GM19328 (cell line): ENCODE measurements at regions not wholly inside any gene's neighbourhood (a gene's known extent, or its start where the extent isn't known, plus 50 kb on each side); places are given as distances from the start of the nearest gene placed in this dataset.

Experiments
- ATAC-seq: cut with Tn5 transposase; IDR thresholded peaks from one replicate; pipeline ENCODE4 v1.9.1; 2021; ENCODE audit warnings: mild to moderate bottlenecking, moderate library complexity; ENCODE audit not compliant: unreplicated experiment

DNA sequence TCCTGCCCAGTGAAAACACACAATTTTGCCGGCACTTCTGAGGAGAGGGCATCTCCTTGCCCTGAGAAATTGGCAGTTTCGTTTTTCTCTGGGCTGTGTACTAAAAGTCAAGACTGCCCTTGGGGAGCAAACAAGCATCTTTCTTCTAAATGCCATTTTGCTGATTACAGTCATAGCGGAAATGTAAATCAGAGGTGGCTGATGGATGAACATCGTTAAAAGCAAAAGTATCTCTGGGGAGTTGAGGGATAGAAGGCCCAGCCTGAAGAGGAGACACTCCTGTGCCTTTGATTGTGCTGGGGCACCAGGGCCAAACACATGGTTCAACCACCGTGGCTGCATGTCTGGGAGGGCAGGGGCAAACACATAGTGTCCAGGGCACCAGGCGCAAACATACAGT is 49.8 kb downstream of the ABCC12 start:
- no peak for ATAC-seq

DNA sequence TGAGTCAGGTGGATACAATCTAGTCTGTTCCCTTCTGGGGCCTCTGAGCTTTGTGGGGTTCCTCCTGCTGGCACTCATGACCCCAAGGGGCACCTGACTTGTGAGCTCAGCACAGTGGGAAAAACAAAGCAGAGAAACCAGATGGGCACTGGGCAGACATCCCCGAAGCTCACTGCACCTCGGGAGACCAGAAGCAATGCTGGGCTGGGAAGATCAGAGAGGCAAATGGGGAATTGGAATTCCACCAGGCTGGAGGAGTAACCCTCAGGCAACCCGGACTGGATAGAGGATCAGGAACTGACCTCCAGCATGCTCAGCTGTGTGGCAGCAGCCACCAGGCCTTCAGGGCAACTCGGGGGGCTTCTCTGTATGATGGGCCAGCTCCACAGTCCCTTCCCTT is 50.3 kb downstream of the ABCC12 start:
- no peak for ATAC-seq

- no peak for ATAC-seq
Measured at GRCh38 chr16:48103591-48103990, 52.2 kb downstream of the ABCC12 start.

DNA sequence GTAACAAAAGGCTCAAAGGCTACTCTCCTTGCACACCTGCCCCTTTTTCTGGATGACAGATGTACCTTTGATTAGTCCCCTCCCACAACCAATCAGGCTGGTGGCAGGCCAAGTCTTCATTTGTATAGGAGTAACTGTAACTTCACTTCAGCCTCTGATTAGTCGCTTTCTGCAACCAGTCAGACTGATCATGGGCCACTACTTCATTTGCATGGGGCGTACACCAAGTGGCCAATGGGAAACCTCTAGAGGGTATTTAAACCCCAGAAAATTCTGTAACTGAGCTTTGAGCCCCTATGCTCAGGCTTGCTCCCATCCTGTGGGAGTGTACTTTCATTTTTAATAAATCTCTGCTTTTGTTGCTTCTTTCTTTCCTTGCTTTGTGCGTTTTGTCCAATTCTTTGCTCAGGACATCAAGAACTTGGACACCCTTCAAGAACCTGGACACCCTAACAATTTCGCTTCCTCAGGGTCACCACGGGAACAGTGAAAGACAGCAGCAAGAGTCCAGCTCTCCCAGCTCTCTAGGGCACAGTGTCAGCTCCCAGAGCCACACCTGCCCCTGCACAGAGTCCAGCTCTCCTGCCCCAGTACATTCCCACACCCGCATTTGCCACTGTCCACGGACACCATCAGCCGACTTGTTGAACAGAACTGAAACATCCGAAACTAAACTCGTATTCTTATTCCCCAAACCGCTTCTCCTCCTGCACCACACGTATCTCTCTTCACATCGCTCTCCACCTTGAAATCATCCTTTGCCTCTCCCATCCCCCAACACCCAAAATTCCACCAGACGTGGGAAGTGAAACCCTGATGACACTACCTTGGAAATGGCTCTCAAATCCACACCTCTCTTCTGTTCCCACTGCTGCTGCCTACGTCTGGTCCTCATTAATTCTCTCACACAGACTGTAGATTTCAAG is 53.4 kb downstream of the ABCC12 start:
- no peak for ATAC-seq

GRCh38 chr16:48101069-48101674 is 54.6 kb downstream of the ABCC12 start:
- peak; percentile 73 for ATAC-seq

- ATAC-seq, result no peak
Measured at GRCh38 chr16:48099455-48099854, 56.3 kb downstream of the ABCC12 start.

DNA sequence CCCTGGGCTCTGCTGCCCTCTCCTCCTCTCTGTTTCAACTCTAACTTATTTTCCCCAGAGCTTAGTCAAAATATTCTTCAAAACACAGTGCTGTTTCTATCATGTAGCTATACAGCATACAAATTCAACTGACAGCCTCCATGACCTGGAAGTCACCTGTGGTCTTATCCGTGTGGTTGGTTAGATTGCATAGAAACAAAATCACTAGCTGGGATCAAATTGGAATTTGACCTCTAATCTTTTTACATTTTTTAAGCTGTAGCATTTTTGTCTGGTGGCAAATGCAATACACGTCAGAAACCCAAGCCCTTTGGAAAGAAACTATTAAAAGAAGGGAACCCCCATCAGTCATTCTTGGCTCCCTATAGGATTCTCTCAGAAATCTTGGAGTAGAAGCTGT is 57.3 kb downstream of the ABCC12 start:
- no peak for ATAC-seq

DNA sequence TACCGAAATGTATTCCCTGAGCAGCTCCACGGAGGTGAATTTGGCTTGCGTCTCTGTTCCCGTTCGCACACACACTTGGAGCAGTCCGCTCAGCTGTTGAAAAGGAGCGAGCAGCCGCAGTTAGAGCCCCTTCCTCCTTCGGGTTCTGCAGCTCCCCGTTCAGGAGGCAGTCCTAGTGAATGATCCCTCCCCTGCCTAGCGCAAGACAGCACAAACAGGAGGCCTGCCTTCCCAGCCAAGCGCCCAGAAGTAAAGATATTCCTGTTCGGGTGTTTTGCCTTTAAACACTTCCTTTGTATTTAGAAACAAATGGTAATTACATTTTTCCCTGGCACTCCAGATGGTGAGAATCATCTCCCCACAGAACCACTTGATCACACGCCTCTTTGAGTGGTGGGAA is 64.7 kb downstream of the ABCC12 start:
- no peak for ATAC-seq

DNA sequence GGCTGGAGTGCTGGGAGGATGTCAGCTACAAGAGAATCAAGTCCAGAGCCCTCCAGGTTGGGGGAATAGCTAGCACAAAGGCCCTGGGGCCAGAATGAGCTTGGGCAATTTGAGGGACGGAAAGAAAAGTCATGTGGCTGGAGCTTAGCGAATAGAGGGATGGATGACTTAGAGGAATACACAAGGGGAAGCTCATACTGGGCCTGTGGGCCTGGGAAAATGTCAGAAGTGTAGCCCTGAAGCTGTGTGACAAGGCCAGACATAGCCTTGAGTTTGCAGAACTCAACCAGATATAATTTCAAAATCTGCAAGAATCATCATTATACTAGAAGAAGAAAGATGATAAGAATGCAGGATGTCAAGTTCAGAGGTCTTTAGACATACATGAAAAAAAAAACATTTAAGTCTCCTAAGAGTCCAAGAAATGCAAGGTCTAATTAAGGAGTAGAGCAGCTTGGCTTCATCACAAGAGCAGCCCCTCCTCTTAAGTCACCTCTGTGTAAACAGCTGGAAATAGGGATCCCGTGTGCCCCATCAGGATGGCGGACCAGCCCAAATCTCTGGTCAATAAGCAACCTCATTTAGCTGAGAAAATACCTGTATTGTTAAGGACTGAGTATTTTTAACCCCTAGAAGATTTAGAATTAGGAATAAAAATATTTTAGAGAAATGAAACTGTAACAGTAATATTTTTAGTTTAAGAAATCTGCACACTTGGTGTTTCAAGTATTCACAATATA is 66.6 kb downstream of the ABCC12 start:
- no peak for ATAC-seq

GRCh38 chr16:48087639-48088038 is 68.2 kb downstream of the ABCC12 start:
- ATAC-seq, result no peak

DNA sequence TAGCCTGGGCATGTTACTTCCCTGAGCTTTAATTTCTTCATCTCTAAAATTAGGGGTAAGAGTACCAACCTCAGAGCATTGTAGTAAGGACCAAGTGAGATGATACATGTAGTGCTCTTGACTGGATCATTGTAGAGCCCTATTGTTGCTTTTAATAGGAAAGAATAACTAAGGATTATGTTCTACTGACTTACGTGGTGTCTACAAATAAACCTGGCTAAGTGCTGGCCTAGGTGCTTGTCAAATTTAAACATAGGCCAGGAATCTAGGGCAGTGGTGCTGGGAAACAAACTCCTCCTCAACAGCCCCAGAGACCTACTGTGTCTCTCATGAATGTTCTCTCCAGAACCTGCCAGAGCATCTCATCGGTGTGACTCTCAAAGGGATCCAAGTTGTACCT is 69.4 kb downstream of the ABCC12 start:
- no peak for ATAC-seq

DNA sequence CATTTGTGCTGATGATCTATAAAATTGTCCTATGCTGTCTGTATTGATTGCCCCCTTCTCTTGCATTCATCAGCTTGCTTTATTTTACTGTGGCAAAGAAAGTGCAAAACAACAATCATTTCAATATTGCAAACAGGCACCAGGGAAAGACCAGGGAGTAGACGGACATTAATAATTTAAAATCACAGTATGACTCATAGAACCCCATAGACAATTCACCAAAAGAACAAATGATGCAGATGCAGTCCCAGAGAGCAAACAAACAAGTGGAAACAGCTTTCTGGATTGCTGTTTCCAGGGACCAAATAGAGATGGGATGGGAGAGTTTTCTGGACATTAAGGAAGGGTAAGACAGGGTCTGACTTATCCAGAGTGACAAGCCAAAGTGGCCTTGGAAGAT is 70.1 kb downstream of the ABCC12 start:
- no peak for ATAC-seq

- no peak for ATAC-seq
Measured at GRCh38 chr16:48084826-48085225, 71.0 kb downstream of the ABCC12 start.

GRCh38 chr16:48082516-48082915 is 73.3 kb downstream of the ABCC12 start:
- ATAC-seq, result no peak

- no peak for ATAC-seq
Measured at GRCh38 chr16:48081656-48082055, 74.1 kb downstream of the ABCC12 start.

- no peak for ATAC-seq
Measured at GRCh38 chr16:48076455-48077012, 79.3 kb downstream of the ABCC12 start.

- ATAC-seq, result no peak
Measured at GRCh38 chr16:48075398-48075797, 80.4 kb downstream of the ABCC12 start.

DNA sequence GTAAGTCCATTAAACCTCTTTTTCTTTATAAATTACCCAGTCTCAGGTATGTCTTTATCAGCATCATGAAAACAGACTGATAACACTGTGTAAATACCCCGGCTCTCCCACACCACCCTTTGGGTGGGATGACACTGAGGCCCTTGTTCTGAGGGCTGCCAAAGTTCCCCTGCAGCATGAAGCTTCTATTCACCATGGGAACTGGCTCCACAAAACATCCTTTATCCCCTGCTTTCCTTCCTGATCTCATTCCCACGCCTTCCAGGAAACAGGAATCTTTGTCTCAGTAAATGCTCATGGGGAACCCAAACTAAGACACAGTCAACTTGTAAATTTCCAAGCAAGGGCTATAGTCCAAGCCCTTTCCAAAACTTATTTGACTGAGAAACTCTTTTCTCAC is 88.4 kb downstream of the ABCC12 start:
- no peak for ATAC-seq

GRCh38 chr16:48064971-48065370 is 90.8 kb downstream of the ABCC12 start:
- no peak for ATAC-seq

GRCh38 chr16:48062681-48063080 is 93.1 kb downstream of the ABCC12 start:
- ATAC-seq, result no peak

DNA sequence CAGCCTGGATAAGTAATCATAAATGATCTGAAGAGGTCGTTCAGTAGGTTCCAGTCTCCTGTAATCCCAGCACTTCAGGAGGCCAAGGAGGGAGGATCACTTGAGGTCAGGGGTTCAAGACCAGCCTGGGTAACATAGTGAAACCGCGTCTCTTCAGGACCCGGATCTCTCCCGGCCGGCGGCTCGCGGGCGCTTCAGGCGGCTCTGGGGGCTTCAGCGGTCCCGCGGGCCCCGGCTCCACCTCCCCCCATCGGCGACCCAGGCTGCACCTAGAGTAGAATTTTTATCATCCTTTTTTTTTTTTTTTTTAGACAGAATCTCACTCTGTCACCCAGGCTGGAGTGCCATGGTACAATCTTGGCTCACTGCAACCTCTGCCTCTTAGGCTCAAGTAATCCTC is 95.9 kb downstream of the ABCC12 start:
- ATAC-seq, result no peak
